ENCODE measurements at regions not wholly inside any gene's neighbourhood (a gene's known extent, or its start where the extent isn't known, plus 50 kb on each side); places are given as distances from the start of the nearest gene placed in this dataset.

DNA sequence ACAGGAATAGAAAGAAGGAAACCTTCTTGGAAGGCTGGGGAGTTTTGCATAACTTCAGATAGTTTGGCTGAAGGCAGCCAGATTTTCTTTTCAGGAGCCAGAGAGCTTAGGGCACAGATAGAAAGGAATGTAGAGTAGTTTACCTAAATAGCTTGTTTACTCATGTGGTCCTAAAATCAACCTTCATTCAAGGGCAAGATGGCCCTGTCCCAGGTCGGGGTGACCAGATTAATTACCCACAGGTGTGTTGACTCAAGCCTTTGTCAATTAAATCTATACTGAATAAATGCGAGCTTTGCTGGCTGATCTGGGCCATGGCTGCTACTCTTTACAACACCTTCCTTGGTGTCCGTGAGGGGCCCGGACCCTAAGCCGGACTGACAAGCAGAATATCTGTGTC is 792.0 kb upstream of the MAN1A1 start:
- Histone ChIP-seq H3K4me3 (replicated peaks in 1 of 3; ENCODE audit: low read depth in 2 of 3, low read length in 3 of 3) (no peak overlapping the region), H3K79me2 (ENCODE audit: insufficient read depth, low read length) (no peaks in the 10 kb centered on the region), H3K36me3 (replicated peaks in 1 of 2; ENCODE audit: control insufficient read depth in 1 of 2, insufficient read depth in 2 of 2, low read length in 2 of 2) (no peaks in the 10 kb centered on the region), H3K4me2 (replicated peaks; ENCODE audit: extremely low read depth, low read length, poor library complexity, severe bottlenecking) (no peak overlapping the region), H3K27ac (ENCODE audit: low read depth in 1 of 2, low read length in 2 of 2) (no peak overlapping the region), H4K20me1 (ENCODE audit: insufficient read depth, low read length) (no peaks in the 10 kb centered on the region), H2AFZ (ENCODE audit: insufficient read depth, low read depth, low read length, poor library complexity, severe bottlenecking) (no peak overlapping the region), H3K9ac (ENCODE audit: insufficient read depth, low read length, poor library complexity, severe bottlenecking) (no peak overlapping the region), H3K27me3 (ENCODE audit: control insufficient read depth in 2 of 2, insufficient read depth in 2 of 2, low read length in 2 of 2) (no peaks in the 10 kb centered on the region), H3K9me3 (replicated peaks in 1 of 2; ENCODE audit: control insufficient read depth in 1 of 2, insufficient read depth in 1 of 2, low read length in 2 of 2) (no peaks in the 10 kb centered on the region), H3K4me1 (ENCODE audit: control insufficient read depth in 1 of 2, insufficient read depth in 2 of 2, low read length in 2 of 2) (no peaks in the 10 kb centered on the region)
- no peaks in the 10 kb centered on the region for H3K4me1 Mint-ChIP-seq
- WGBS (ENCODE audit: insufficient coverage), result 100% methylated on average over 1 of the region's 5 CpGs
- no peaks in the 10 kb centered on the region for H3K27me3 Mint-ChIP-seq (ENCODE audit: low read depth in 3 of 3)
- TF ChIP-seq, protein P1, sequence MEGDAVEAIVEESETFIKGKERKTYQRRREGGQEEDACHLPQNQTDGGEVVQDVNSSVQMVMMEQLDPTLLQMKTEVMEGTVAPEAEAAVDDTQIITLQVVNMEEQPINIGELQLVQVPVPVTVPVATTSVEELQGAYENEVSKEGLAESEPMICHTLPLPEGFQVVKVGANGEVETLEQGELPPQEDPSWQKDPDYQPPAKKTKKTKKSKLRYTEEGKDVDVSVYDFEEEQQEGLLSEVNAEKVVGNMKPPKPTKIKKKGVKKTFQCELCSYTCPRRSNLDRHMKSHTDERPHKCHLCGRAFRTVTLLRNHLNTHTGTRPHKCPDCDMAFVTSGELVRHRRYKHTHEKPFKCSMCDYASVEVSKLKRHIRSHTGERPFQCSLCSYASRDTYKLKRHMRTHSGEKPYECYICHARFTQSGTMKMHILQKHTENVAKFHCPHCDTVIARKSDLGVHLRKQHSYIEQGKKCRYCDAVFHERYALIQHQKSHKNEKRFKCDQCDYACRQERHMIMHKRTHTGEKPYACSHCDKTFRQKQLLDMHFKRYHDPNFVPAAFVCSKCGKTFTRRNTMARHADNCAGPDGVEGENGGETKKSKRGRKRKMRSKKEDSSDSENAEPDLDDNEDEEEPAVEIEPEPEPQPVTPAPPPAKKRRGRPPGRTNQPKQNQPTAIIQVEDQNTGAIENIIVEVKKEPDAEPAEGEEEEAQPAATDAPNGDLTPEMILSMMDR (IDR thresholded peaks at IDR 0.05), result no peak
- DNase-seq, result no peak
- H3K27ac Mint-ChIP-seq, result no peak overlapping the region
- H3K9me3 Mint-ChIP-seq, result peaks cover 0 to 3% (median under 1%) of the 10 kb centered on the region in 7 donors
- no peak overlapping the region for H3K4me3 Mint-ChIP-seq
- H3K36me3 Mint-ChIP-seq, result no peaks in the 10 kb centered on the region
- intact Hi-C loops (cut with micrococcal nuclease), result no loop called here

DNA sequence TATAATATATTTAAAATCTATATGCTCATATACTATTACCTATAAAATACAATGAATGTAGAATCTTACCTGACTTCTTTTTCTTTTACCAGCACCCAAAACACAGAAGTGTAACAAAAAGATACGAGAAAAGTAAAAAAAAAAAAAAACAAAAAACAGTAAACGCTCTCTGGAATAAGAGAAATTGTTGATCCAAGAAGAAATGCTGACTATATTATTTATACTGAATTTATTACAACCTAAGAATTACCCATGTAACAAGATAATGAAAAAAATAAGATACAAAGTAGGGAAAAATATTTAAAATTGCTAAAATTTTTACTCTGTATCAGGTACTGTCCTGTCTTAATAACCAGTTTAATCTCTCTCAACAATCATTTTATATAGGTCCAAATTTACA is 787.9 kb upstream of the MAN1A1 start:
- no peak for DNase-seq
- H3K27me3 Mint-ChIP-seq (ENCODE audit: low read depth in 3 of 3), result no peaks in the 10 kb centered on the region
- Histone ChIP-seq H3K27ac (ENCODE audit: low read depth in 1 of 2, low read length in 2 of 2) (no peak overlapping the region), H3K79me2 (ENCODE audit: insufficient read depth, low read length) (no peaks in the 10 kb centered on the region), H3K4me1 (ENCODE audit: control insufficient read depth in 1 of 2, insufficient read depth in 2 of 2, low read length in 2 of 2) (no peaks in the 10 kb centered on the region), H3K27me3 (ENCODE audit: control insufficient read depth in 2 of 2, insufficient read depth in 2 of 2, low read length in 2 of 2) (no peaks in the 10 kb centered on the region), H3K9me3 (replicated peaks in 1 of 2; ENCODE audit: control insufficient read depth in 1 of 2, insufficient read depth in 1 of 2, low read length in 2 of 2) (no peaks in the 10 kb centered on the region), H3K9ac (ENCODE audit: insufficient read depth, low read length, poor library complexity, severe bottlenecking) (no peak overlapping the region), H4K20me1 (ENCODE audit: insufficient read depth, low read length) (no peaks in the 10 kb centered on the region), H3K4me3 (replicated peaks in 1 of 3; ENCODE audit: low read depth in 2 of 3, low read length in 3 of 3) (no peak overlapping the region), H3K4me2 (replicated peaks; ENCODE audit: extremely low read depth, low read length, poor library complexity, severe bottlenecking) (no peak overlapping the region), H3K36me3 (replicated peaks in 1 of 2; ENCODE audit: control insufficient read depth in 1 of 2, insufficient read depth in 2 of 2, low read length in 2 of 2) (no peaks in the 10 kb centered on the region), H2AFZ (ENCODE audit: insufficient read depth, low read depth, low read length, poor library complexity, severe bottlenecking) (no peak overlapping the region)
- H3K36me3 Mint-ChIP-seq, result no peaks in the 10 kb centered on the region
- TF ChIP-seq, protein P1 (IDR thresholded peaks at IDR 0.05), result no peak
- H3K4me3 Mint-ChIP-seq, result no peak overlapping the region
- intact Hi-C loops (cut with micrococcal nuclease), result no loop called here
- no peaks in the 10 kb centered on the region for H3K4me1 Mint-ChIP-seq
- no peak overlapping the region for H3K27ac Mint-ChIP-seq
- no CpG with 5 or more reads among the region's 2 CpGs for WGBS (ENCODE audit: insufficient coverage)
- H3K9me3 Mint-ChIP-seq, result peaks cover 0 to 3% (median 1%) of the 10 kb centered on the region in 7 donors
